ENCODE measurements at regions not wholly inside any gene's neighbourhood (a gene's known extent, or its start where the extent isn't known, plus 50 kb on each side); places are given as distances from the start of the nearest gene placed in this dataset.

DNA sequence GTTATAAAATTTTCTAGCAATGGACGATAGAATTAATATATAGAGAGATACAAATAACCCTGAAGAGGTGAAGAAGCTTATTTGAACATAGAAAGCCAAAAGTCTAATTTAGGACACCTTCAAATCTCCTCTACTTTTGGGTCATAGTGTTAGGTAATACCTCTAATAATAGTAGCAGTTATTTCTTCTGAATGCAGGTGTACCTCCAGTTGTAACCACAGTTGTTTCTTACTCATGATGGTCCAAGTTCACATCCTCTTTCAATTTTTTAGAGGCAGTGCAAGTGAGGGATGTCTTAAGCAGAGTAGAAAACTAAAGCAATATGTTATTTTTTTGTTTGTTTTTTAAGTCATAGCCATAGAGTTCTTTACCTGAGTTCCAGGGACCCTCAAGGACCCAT lies 429.5 kb downstream of the CCDC85A start:
- DNase-seq: no peak
- Histone ChIP-seq H3K27me3 (ENCODE audit: control insufficient read depth, insufficient read depth, low read length) (no peaks in the 10 kb centered on the region), H3K4me3 (ENCODE audit: insufficient read depth, low read depth, low read length) (no peak overlapping the region), H3K36me3 (replicated peaks; ENCODE audit: control insufficient read depth, insufficient read depth, low read length) (no peaks in the 10 kb centered on the region)

DNA sequence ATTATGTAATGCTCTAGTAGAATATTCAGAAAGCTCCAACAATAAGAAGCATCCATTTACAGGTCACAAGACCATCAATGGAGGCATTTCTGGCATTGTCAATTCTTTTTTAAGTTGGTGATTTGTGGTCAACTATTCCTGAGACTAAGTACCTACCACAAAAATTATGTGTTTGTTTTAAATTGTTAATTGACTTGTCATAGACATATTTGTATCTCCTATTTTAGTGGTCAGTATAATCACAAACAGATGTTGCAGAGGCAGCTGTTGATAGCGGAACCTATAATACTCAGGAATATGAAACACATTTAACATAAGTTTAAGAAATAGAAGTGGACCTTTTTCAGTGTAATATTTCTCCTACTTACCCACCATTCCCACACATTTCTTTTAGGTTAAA lies 430.1 kb downstream of the CCDC85A start:
- Histone ChIP-seq H3K36me3 (replicated peaks; ENCODE audit: control insufficient read depth, insufficient read depth, low read length) (no peaks in the 10 kb centered on the region), H3K27me3 (ENCODE audit: control insufficient read depth, insufficient read depth, low read length) (no peaks in the 10 kb centered on the region), H3K4me3 (ENCODE audit: insufficient read depth, low read depth, low read length) (no peak overlapping the region)
- no peak for DNase-seq

DNA sequence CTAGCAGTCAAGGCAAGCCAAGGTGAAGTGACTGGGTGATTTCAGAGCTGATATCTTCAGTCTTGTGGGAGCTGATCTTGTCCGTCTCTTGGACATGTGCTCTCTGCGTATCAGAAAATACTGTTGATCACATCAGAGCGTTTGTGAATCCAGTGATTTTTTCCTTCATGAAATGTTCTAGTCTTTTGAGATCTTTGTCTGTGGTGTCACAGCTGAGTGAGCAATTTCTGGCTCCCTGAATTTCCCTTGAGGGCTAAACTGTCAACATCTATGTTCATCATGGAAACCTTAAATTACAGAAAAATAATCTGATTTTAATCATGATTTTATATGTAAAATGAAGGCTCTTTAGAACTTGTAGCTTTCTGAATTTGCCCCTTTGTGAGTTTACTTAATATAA lies 432.0 kb downstream of the CCDC85A start:
- no peak overlapping the region for H3K4me3 ChIP-seq (ENCODE audit: insufficient read depth, low read depth, low read length)

DNA sequence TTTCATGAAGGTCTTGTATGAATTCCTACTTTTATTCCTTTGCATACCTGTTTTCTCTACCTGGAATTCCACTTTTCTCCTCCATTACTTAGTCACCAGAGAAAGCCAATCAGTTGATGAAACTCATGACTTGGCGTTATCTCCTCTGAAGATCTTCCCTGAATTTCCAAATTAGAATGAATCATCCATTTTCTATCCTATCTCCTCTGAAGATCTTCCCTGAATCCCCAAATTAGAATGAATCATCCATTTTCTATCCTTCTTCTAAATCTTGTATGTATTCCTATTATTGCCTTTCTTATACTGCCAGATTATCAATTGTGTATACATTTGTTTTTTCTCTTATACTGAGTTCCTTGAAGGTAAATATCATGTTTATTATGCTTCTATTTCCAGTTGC lies 440.4 kb downstream of the CCDC85A start:
- Histone ChIP-seq H3K27me3 (ENCODE audit: control insufficient read depth, insufficient read depth, low read length) (no peaks in the 10 kb centered on the region), H3K4me3 (ENCODE audit: insufficient read depth, low read depth, low read length) (no peak overlapping the region), H3K36me3 (replicated peaks; ENCODE audit: control insufficient read depth, insufficient read depth, low read length) (no peaks in the 10 kb centered on the region)
- no peak for DNase-seq

More for the DNA sequence above, 432.0 kb downstream of the CCDC85A start:
- Histone ChIP-seq H3K36me3 (replicated peaks; ENCODE audit: control insufficient read depth, insufficient read depth, low read length) (no peaks in the 10 kb centered on the region), H3K27me3 (ENCODE audit: control insufficient read depth, insufficient read depth, low read length) (no peaks in the 10 kb centered on the region)
- DNase-seq: no peak

DNA sequence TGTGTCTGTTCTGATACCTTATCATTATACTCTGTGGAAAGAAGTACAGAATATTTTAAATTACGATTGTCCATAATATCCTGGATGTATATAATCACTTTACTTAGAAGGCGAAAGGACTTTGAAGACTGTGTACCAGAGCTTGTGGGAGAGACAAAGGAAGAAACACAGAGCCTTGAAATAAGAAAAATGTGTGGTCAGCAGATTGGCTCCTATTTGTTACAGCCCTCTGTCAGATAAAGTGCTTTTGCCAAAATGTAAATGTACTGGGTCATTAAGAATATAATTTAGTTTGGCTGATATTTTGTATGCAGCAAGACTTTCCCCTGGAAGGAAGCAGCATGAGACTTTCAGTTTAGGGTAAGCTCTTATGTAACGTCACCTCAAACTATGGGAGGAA lies 443.1 kb downstream of the CCDC85A start:
- Histone ChIP-seq H3K36me3 (replicated peaks; ENCODE audit: control insufficient read depth, insufficient read depth, low read length) (no peaks in the 10 kb centered on the region), H3K27me3 (ENCODE audit: control insufficient read depth, insufficient read depth, low read length) (no peaks in the 10 kb centered on the region), H3K4me3 (ENCODE audit: insufficient read depth, low read depth, low read length) (no peak overlapping the region)
- no peak for DNase-seq

DNA sequence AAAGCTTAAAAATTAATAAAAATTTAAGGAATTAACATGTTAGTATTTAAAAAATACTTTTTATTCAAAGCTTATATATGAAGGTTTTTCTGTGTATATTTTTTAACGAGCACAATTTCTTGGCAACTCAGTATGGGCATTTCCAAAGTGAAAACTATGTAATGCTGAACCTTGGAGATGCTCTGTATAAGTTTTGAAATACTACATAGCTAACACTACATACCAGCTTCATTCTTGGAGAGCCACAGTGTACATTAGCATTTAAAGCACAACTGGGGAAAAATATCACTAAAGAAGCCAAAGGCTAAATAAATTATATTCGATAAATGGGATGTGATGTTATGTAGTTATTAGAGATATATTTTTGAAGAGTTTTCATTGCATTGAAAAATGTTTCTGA lies 446.5 kb downstream of the CCDC85A start:
- H3K4me3 ChIP-seq (ENCODE audit: insufficient read depth, low read depth, low read length): no peak overlapping the region
- H3K36me3 ChIP-seq (replicated peaks; ENCODE audit: control insufficient read depth, insufficient read depth, low read length): no peaks in the 10 kb centered on the region
- H3K27me3 ChIP-seq (ENCODE audit: control insufficient read depth, insufficient read depth, low read length): no peaks in the 10 kb centered on the region
- no peak for DNase-seq

DNA sequence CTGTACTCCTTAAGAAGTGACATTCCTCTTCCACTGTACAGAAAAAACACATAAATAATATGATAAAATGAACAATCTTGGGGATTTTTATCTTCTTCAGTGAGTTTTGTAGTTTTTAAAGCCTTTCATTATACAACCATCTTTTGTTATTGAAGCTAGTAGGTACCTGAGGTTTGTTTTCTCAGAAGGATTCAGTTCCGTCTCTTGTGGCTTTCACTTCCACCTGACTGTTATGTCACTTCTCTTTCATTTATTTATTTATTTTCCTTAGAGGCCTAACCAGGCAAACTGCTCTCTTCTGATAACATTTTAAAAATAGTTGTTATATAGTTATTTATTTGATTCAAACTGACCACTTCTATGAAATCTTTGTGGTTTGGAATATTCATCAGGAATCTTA lies 464.2 kb downstream of the CCDC85A start:
- Histone ChIP-seq H3K27me3 (ENCODE audit: control insufficient read depth, insufficient read depth, low read length) (no peaks in the 10 kb centered on the region), H3K36me3 (replicated peaks; ENCODE audit: control insufficient read depth, insufficient read depth, low read length) (no peaks in the 10 kb centered on the region), H3K4me3 (ENCODE audit: insufficient read depth, low read depth, low read length) (no peak overlapping the region)
- DNase-seq: no peak

DNA sequence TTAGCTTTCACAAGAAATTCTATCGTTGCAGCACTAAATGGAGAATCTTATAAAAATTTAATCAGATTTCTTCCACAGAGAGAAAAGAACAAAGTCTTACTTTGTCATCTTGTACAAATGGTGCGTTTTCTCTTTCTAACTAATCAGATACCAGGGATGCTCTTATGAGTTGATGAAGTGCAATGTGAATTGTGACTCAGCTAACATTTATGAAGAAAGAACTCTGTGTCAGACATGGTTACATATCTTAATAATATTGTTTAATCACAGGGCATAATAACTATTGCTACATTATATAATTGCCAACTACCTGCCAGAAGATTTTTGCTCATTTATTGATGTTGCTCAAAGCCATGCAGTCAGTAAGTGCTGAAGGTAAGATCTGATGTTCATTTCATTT lies 465.0 kb downstream of the CCDC85A start:
- H3K27me3 ChIP-seq (ENCODE audit: control insufficient read depth, insufficient read depth, low read length): no peaks in the 10 kb centered on the region
- no peak for DNase-seq
- no peaks in the 10 kb centered on the region for H3K36me3 ChIP-seq (replicated peaks; ENCODE audit: control insufficient read depth, insufficient read depth, low read length)
- H3K4me3 ChIP-seq (ENCODE audit: insufficient read depth, low read depth, low read length): no peak overlapping the region

DNA sequence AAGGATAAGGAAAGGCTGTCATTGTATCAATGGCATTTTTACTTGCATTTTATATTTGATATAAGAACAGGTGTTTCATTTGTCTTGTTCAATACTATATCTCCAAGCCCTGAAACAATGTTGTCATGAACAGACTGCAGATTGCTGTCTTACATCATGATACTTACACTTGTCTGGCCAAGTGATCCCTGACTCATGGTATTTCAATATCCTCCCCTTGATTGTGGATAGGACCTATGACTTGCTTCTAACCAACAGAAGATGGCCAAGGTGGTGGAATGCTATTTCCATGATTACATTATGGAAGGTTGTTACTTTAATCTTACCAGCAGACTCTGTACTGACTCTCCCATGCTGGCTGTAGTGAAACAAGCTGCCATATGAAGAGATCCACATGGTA lies 471.1 kb downstream of the CCDC85A start:
- no peaks in the 10 kb centered on the region for H3K27me3 ChIP-seq (ENCODE audit: control insufficient read depth, insufficient read depth, low read length)
- no peak for DNase-seq
- no peaks in the 10 kb centered on the region for H3K36me3 ChIP-seq (replicated peaks; ENCODE audit: control insufficient read depth, insufficient read depth, low read length)
- H3K4me3 ChIP-seq (ENCODE audit: insufficient read depth, low read depth, low read length): no peak overlapping the region

DNA sequence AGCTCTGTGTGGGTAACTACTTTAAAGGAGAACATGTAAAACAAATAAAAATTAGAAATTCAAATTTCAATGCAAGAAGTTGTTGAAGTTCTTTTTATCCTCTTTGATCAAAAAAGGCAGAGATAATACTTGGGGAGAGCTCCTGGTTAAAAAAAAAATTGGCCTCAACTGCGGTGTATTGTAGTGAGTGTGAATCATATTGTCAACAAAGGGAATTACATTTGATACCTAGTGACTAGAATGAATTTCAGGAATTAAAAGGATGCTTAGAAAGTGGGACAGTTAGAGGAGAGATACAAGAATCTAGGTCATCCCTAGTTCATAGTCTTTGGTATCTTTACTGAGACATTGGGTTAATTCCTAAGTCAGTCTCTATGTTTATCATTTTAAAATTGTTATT lies 473.0 kb downstream of the CCDC85A start:
- no peak for DNase-seq
- no peaks in the 10 kb centered on the region for H3K27me3 ChIP-seq (ENCODE audit: control insufficient read depth, insufficient read depth, low read length)
- H3K4me3 ChIP-seq (ENCODE audit: insufficient read depth, low read depth, low read length): no peak overlapping the region
- H3K36me3 ChIP-seq (replicated peaks; ENCODE audit: control insufficient read depth, insufficient read depth, low read length): no peaks in the 10 kb centered on the region

DNA sequence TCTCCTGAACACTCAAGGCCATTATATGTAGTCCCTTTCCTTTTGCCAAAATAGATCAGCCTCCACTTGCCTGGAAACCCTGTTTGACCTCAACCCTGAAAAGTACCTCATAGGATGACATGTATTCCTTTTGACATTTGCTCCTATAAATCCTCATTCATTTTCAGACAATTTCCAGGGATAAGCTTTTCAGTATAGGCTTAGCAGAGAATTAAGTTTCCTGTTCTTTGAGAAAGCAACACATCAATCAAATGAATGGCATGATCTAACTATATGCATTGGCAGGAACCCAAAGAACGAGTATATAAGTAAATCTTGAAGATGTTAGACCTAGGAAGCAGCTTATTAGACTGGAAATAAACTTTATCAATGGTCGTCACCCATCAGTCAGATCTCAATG lies 483.0 kb downstream of the CCDC85A start:
- Histone ChIP-seq H3K27me3 (ENCODE audit: control insufficient read depth, insufficient read depth, low read length) (no peaks in the 10 kb centered on the region), H3K4me3 (ENCODE audit: insufficient read depth, low read depth, low read length) (no peak overlapping the region), H3K36me3 (replicated peaks; ENCODE audit: control insufficient read depth, insufficient read depth, low read length) (no peaks in the 10 kb centered on the region)
- no peak for DNase-seq

DNA sequence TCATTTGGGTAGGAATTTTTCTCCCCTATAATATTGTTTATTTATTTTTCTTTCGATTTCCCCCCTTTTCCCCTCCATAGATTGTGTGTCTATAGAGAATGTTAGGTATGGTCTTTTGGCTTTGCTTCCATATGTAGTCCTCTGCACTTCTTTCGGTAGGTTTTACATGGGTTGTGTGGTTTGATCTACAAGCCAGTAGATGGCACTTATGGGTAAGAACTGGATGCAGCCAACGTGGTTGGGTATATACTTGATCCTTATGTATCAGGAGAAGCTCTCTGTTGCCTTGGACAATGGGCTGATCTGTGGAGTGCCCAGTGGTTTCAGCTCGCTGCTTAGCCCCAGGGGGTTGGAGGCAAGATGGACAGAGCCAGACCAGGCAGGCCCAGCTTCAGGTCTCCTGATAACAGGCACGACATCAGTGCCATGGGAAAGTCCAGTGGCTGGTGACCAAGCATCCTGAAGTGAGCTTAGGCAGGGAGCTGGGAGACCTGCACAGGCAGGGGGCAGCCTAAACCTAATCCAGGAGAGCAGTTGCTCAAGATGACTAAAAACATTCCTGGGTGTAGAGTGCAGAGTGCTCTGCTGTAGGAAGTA lies 488.3 kb downstream of the CCDC85A start:
- Histone ChIP-seq H3K27me3 (ENCODE audit: control insufficient read depth, insufficient read depth, low read length) (no peaks in the 10 kb centered on the region), H3K4me3 (ENCODE audit: insufficient read depth, low read depth, low read length) (no peak overlapping the region), H3K36me3 (replicated peaks; ENCODE audit: control insufficient read depth, insufficient read depth, low read length) (no peaks in the 10 kb centered on the region)
- no peak for DNase-seq

DNA sequence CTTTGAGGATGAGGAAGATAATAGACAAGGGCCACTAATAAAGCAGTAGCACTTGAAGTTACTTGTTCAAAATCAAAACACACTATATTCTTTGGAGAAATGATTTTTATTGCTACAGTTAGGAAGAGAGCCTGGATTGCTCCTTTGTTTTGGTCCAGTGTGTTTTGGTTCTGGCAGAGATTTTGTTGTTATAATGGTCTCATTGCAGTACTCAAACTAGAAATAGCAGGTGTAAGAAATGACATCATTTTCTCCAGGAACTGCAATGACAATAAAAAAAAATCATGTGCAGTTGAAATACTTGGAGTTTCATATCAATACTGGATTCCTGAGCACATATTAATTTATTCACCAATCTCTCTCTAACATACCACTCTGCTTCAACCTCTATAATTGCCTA lies 490.3 kb downstream of the CCDC85A start:
- DNase-seq: no peak
- no peaks in the 10 kb centered on the region for H3K27me3 ChIP-seq (ENCODE audit: control insufficient read depth, insufficient read depth, low read length)
- H3K4me3 ChIP-seq (ENCODE audit: insufficient read depth, low read depth, low read length): no peak overlapping the region
- H3K36me3 ChIP-seq (replicated peaks; ENCODE audit: control insufficient read depth, insufficient read depth, low read length): no peaks in the 10 kb centered on the region

DNA sequence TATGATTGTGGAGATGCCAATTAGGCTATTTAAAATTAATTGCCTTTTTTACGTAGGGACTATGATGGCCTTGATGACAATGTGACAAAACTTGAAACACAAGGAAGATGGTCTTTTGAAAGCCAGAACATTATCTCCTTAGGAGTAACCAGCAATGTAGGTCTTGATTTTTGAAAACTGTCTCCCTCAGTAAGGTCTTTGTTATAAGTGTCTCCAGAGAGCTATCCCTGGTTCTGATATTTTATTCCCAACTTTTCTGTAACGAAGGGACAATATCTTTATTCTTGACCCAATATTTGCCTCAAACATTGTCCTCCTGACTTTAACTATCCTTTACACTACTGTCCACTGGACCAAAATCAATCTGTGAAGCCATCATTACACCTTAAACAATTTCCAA lies 493.2 kb downstream of the CCDC85A start:
- DNase-seq: no peak
- no peak overlapping the region for H3K4me3 ChIP-seq (ENCODE audit: insufficient read depth, low read depth, low read length)
- H3K36me3 ChIP-seq (replicated peaks; ENCODE audit: control insufficient read depth, insufficient read depth, low read length): no peaks in the 10 kb centered on the region
- no peaks in the 10 kb centered on the region for H3K27me3 ChIP-seq (ENCODE audit: control insufficient read depth, insufficient read depth, low read length)

DNA sequence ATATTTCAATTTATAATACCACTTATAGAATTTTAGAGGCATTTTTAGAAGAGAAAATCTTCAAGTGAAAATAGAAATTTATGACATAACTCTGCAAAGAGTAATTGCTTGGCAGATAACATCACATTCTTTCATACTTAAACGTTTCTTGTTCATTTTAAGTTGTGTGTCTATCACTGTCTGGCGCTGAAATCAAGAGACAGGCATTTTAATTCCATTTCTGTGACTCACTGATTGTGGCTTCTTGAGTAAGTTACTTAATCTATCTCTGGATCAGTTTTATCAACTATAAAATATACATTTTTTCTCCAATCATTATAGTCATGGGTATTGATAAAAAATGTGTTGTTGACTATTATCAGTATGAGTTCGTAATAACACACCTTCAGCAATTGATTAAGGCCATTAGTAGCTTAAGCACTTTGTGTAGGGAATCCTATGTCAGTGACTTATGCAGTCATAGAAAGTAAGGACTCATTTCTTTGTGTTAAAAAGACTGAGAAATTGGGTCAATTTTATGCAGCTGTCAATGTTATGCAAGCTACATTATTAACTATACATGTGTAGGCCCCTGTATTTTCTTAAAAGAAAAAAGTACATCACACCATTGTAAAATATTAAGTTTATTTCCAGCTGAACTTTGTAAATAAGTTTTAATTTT lies 497.3 kb downstream of the CCDC85A start:
- no peaks in the 10 kb centered on the region for H3K27me3 ChIP-seq (ENCODE audit: control insufficient read depth, insufficient read depth, low read length)
- no peaks in the 10 kb centered on the region for H3K36me3 ChIP-seq (replicated peaks; ENCODE audit: control insufficient read depth, insufficient read depth, low read length)
- DNase-seq: no peak
- H3K4me3 ChIP-seq (ENCODE audit: insufficient read depth, low read depth, low read length): no peak overlapping the region
